Aorta (tissue), 5 donors: ENCODE measurements at regions not wholly inside any gene's neighbourhood (a gene's known extent, or its start where the extent isn't known, plus 50 kb on each side); places are given as distances from the start of the nearest gene placed in this dataset.
"Not testable (repeated sequence)": the region's sequence is repeated elsewhere in the genome, so short reads cannot be mapped to it uniquely, and the experiment has no call there.

Experiments used
- ATAC-seq: fragments of 200-7000 bp; cut with Tn5 transposase; one replicate; pipeline ENCODE4 v1.9.1; 2022; ENCODE audit warnings: moderate library complexity; ENCODE audit not compliant: low FRiP score
- DNase-seq, 2 donors: peaks; one replicate each; pipeline ENCODE4 v3.0.0-alpha.2; 2020
- H3K27ac ChIP-seq, 2 donors: one replicate each; pipeline ENCODE4 v1.5.1; 2013; ENCODE audit warnings: low read length in 2 of 2, mild to moderate bottlenecking in 2 of 2, moderate library complexity in 2 of 2, control low read depth in 1 of 2, inconsistent platforms in 1 of 2, low read depth in 1 of 2
- H3K27me3 ChIP-seq, 2 donors: one replicate each; pipeline ENCODE4 v1.6.1; 2013; ENCODE audit warnings: control low read depth in 1 of 2, low read length in 1 of 2, mild to moderate bottlenecking in 1 of 2, moderate library complexity in 1 of 2; ENCODE audit not compliant: insufficient read depth in 2 of 2, control insufficient read depth in 1 of 2
- H3K36me3 ChIP-seq, 2 donors: one replicate each; pipeline ENCODE4 v1.6.1; 2013; ENCODE audit warnings: control low read depth in 1 of 2, low read length in 1 of 2, mild to moderate bottlenecking in 1 of 2; ENCODE audit not compliant: insufficient read depth in 2 of 2, control insufficient read depth in 1 of 2
- H3K4me1 ChIP-seq, 2 donors: one replicate each; pipeline ENCODE4 v1.6.1; 2013; ENCODE audit warnings: low read length in 2 of 2, control low read depth in 1 of 2, mild to moderate bottlenecking in 1 of 2, moderate library complexity in 1 of 2; ENCODE audit not compliant: insufficient read depth in 2 of 2, control insufficient read depth in 1 of 2
- H3K4me3 ChIP-seq, 2 donors: one replicate each; pipeline ENCODE4 v1.5.1; 2013; ENCODE audit warnings: low read length in 2 of 2, control low read depth in 1 of 2, mild to moderate bottlenecking in 1 of 2
- H3K9me3 ChIP-seq: one replicate; pipeline ENCODE4 v1.6.1; 2013; ENCODE audit warnings: mild to moderate bottlenecking, low read length; ENCODE audit not compliant: control insufficient read depth
- WGBS, 2 donors: extraction: QIAGEN DNeasy Blood & Tissue Kit; methylation state at CpG; one replicate each; pipeline ENCODE4 v1.1.7; 2013; 5-methylcytosine and 5-hydroxymethylcytosine counted together
- intact Hi-C, 2 donors: fragments of 100-400 bp; cut with DNase I; formaldehyde crosslinking; loops; one replicate each; pipeline versions ENCODE4 v1.14.2 to v1.15.0; 2022
- donor health status: healthy with polysubstance abuse.
- donor health status: Bipolar disorder and iron deficiency.
- donor health status: DM: no; HTN: no; CAD: no.
- donor health status: DM: no; HTN: no; CAD: no.
- donor health status: DM: yes; HTN: yes; CAD: no.

DNA sequence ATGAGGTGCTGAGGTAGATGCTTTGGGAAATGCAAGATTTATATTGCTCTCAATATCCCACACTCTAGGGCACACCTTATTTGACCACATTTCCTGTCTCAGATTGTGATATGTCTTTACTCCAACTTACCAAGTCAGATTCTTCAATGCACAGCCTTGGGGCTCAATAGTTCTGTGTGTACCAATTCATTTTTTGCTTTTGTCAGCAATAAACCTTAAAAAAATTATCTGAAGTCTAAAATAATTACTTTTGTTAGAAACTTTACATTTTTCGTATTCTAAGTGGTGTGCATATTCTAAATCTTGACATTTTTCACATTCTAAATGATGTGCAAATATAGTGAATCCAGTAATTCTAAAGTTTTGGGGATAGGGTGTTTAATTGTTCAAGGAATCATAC is 447.5 kb upstream of the COX7C start:
- intact Hi-C loops, result no loop called here

DNA sequence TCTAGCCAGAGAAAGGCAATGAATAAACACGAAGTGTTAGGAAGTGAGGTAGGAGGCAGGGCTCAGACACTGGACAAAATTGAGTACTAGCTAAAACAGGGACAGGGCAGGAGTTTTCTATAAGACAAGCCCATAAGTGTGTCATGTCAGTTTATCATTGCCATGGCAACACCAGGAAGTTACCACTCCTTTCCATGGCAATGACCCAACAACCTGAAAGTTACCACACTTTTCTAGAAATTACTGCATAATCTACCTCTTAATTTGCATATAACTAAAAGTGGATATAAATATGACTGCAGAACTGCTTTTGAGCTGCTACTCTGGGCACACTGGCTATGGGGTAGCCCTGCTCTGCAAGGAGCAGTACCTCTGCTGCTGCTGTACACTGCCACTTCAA is 442.5 kb upstream of the COX7C start:
- Histone ChIP-seq H3K9me3 (no peaks in the 10 kb centered on the region), H3K27ac (no peak overlapping the region), H3K27me3 (no peaks in the 10 kb centered on the region), H3K4me3 (no peak overlapping the region), H3K4me1 (peaks cover 0 to 1% of the 10 kb centered on the region in 2 donors), H3K36me3 (no peaks in the 10 kb centered on the region)
- ATAC-seq, result no peak
- intact Hi-C loops, result no loop called here
- 45 to 50% methylated on average over 1 of the region's 1 CpG for WGBS, 2 donors
- no peak for DNase-seq

More for the DNA sequence above, 447.5 kb upstream of the COX7C start:
- Histone ChIP-seq H3K27me3 (no peaks in the 10 kb centered on the region), H3K9me3 (no peaks in the 10 kb centered on the region), H3K4me1 (peaks cover 0 to 1% of the 10 kb centered on the region in 2 donors), H3K27ac (no peak overlapping the region), H3K4me3 (no peak overlapping the region), H3K36me3 (no peaks in the 10 kb centered on the region)
- DNase-seq, result no peak
- 88 to 91% methylated on average over 1 of the region's 1 CpG for WGBS, 2 donors
- ATAC-seq, result no peak

GRCh38 chr5:86199287-86199686 is 418.5 kb upstream of the COX7C start:
- H3K27ac ChIP-seq, result no peak overlapping the region
- DNase-seq, result no peak
- H3K4me1 ChIP-seq, result no peaks in the 10 kb centered on the region
- H3K36me3 ChIP-seq, result no peaks in the 10 kb centered on the region
- intact Hi-C loops, result no loop called here
- no peaks in the 10 kb centered on the region for H3K27me3 ChIP-seq
- no peak for ATAC-seq
- no peak overlapping the region for H3K4me3 ChIP-seq
- no peaks in the 10 kb centered on the region for H3K9me3 ChIP-seq

GRCh38 chr5:86228147-86228546 is 389.6 kb upstream of the COX7C start:
- no peaks in the 10 kb centered on the region for H3K36me3 ChIP-seq
- no peaks in the 10 kb centered on the region for H3K27me3 ChIP-seq
- intact Hi-C loops, result no loop called here
- ATAC-seq (no peak), DNase-seq (no peak)
- no peak overlapping the region for H3K27ac ChIP-seq
- no peaks in the 10 kb centered on the region for H3K4me1 ChIP-seq
- no peak overlapping the region for H3K4me3 ChIP-seq
- no peaks in the 10 kb centered on the region for H3K9me3 ChIP-seq

- Histone ChIP-seq H3K27me3 (no peaks in the 10 kb centered on the region), H3K4me3 (no peak overlapping the region), H3K27ac (no peak overlapping the region), H3K9me3 (no peaks in the 10 kb centered on the region), H3K36me3 (no peaks in the 10 kb centered on the region), H3K4me1 (no peaks in the 10 kb centered on the region)
- ATAC-seq (no peak), DNase-seq (no peak)
- 85 to 90% methylated on average over 11 of the region's 11 CpGs for whole genome bisulfite sequencing, 2 donors
- intact Hi-C loops, result no loop called here
These were observed 385.5 kb upstream of the COX7C start for GRCh38 chr5:86232246-86232645.

DNA sequence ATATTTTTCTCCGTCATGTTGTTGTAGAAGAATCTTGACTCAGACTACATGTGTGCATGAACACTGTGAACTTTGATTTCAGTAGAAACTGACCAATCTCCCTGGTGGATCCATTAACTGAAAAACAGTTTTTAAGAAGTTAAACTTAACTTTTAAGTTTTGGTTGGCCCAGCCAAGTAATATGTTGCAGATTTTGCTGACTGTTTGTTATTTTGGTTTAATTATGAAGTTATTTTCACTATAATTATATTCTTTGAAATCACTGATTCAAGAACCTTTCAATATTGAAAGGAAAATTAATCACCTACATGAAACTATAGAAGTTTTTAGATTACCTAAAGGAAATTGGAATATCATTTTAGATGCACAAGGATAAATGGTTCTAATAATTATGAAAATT is 373.6 kb upstream of the COX7C start:
- no peaks in the 10 kb centered on the region for H3K36me3 ChIP-seq
- ATAC-seq, result no peak
- DNase-seq, result no peak
- no peaks in the 10 kb centered on the region for H3K4me1 ChIP-seq
- no peak overlapping the region for H3K4me3 ChIP-seq
- no peaks in the 10 kb centered on the region for H3K9me3 ChIP-seq
- no peak overlapping the region for H3K27ac ChIP-seq
- no peaks in the 10 kb centered on the region for H3K27me3 ChIP-seq
- 0% methylated on average over 1 of the region's 1 CpG for WGBS, 2 donors
- intact Hi-C loops, result no loop called here

DNA sequence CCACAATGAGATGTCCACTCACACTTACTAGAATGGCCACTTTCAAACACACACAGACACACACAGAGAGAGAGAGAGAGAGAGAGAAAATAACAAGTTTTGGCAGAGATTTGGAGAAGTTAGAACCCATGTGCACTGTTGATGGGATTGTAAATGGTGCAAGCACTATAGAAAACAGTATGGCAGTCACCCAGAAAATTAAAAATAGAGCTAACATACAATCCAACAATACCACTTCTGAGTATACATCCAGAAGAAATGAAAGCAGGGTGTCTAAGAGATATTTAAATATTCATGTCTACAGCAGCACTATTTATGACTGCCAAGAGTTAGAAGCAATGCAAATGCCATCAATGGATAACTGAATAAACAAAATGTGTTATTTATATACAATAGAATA is 359.9 kb upstream of the COX7C start:
- intact Hi-C loops, result no loop called here
- H3K4me1 ChIP-seq, result no peaks in the 10 kb centered on the region
- H3K27ac ChIP-seq, result no peak overlapping the region

DNA sequence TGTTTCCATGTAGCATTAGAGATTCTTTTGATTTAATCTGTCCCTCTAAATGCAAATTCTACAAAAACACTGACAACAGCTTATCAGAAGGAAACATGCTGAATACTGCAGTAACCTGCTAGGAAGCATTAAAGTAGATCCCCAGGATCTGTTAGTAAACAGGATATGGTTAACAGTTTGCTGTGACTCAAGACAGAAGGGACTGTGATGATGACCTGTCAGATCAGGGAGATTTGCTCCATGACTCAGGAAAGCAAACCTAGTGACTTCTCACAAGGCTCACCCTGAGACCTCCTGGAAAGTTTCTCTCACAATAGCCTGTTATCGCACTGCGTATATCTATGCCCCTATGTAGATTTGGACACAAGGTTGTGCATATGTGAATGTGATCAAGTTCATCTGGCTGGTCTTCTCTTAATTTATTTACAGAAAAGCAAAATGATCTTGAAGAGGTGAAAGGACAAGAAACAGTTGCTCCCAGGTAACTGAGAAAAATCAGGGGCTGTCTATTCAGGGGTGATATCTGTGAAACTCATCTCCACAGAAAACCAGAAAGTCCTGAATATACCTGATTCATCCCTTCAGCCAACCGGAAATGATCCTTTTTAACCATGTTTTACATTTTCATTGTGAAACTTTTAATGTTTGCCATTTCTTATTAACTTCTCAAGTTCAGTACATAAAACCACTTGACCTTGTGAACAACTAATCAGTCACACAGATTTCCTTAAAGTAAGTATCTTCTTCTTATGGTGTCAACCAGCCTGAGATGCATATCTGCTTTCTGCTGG is 333.1 kb upstream of the COX7C start:
- H3K4me3 ChIP-seq, H3K27ac ChIP-seq, DNase-seq, H3K27me3 ChIP-seq, H3K9me3 ChIP-seq, H3K36me3 ChIP-seq, intact Hi-C loops, ATAC-seq, H3K4me1 ChIP-seq: not testable (repeated sequence)
- WGBS, 2 donors, result 85 to 90% methylated on average over 3 of the region's 3 CpGs

More for the DNA sequence above, 359.9 kb upstream of the COX7C start:
- DNase-seq (no peak), ATAC-seq (no peak)
- Histone ChIP-seq H3K9me3 (no peaks in the 10 kb centered on the region), H3K36me3 (no peaks in the 10 kb centered on the region), H3K27me3 (no peaks in the 10 kb centered on the region), H3K4me3 (no peak overlapping the region)

DNA sequence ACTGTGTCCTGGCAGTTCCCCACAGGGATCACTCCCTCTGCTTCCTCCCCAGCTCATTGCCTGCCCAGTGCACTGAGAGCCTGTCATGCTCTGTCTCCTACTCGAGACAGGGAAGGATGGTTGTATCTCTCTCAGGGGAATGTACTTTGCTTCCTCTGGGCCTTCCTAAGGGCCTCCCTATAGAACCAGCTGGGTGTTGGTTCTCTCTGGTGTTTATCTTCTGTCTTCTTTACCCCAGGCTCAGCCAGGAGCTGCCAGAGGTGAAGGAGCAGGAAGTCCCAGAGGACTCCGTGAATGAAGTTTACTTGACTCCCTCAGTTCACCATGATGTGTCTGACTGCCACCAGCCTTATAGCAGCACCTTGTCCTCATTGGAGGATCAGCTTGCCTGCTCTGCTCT is 330.3 kb upstream of the COX7C start:
- intact Hi-C loops, H3K4me3 ChIP-seq, H3K4me1 ChIP-seq, DNase-seq, H3K36me3 ChIP-seq, H3K27me3 ChIP-seq, ATAC-seq, H3K9me3 ChIP-seq, H3K27ac ChIP-seq: not testable (repeated sequence)
- 68 to 78% methylated on average over 2 of the region's 2 CpGs for WGBS, 2 donors
